Stimulated activated CD8-positive, alpha-beta memory T cell treated with anti-CD3 and anti-CD28 coated beads, Interleukin-15, amount 100 ng/mL, for 24 hours (primary cell): ENCODE measurements at regions not wholly inside any gene's neighbourhood (a gene's known extent, or its start where the extent isn't known, plus 50 kb on each side); places are given as distances from the start of the nearest gene placed in this dataset.
"Not testable (repeated sequence)": the region's sequence is repeated elsewhere in the genome, so short reads cannot be mapped to it uniquely, and the experiment has no call there.

Source experiments
- DNase-seq: peaks from one replicate; pipeline ENCODE4 v3.0.0-alpha.2; 2020; ENCODE audit warnings: low read depth

GRCh38 chr4:179678093-179678814 lies 2236.0 kb upstream of the AGA start:
- DNase-seq, result no peak

- DNase-seq, result not testable (repeated sequence)
These were observed 2241.4 kb upstream of the AGA start for GRCh38 chr4:179683661-179684060.

- DNase-seq, result no peak
These were observed 2250.0 kb upstream of the AGA start for GRCh38 chr4:179692222-179692621.

- no peak for DNase-seq
These were observed 2252.9 kb upstream of the AGA start for GRCh38 chr4:179695175-179695574.

- DNase-seq, result no peak
These were observed 2256.1 kb upstream of the AGA start for GRCh38 chr4:179698321-179698720.

DNA sequence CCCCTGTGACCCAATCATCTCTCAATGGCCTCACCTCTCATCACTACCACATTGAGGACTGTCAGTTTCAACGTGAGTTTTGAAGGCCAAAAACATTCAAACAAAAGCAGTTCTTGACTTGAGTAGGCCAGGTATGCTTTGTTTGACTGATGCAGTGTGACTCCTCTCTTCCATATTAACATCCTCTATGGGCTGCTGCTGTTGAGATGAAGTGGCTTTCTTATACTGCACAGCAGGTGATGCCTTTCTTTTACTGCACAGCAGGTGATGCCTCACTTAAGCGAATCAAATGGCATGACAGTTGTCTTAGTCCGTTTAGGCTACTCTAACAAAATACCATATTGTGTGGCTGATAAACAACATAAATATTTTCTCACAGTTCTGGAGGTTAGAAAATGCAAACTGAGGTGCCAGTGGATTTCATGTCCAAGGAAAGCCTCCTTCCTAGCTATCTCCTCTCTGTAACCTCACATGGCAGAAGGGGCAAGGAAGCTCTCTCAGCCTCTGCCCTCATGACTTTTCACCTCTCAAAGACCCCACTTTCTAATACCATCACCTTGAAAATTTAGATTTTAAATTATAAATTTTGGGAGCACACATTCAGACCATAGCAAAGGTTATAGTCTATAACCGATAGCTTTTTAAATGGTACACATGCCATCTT lies 2267.9 kb upstream of the AGA start:
- DNase-seq, result no peak

- DNase-seq, result no peak
These were observed 2277.7 kb upstream of the AGA start for GRCh38 chr4:179719766-179720450.

DNA sequence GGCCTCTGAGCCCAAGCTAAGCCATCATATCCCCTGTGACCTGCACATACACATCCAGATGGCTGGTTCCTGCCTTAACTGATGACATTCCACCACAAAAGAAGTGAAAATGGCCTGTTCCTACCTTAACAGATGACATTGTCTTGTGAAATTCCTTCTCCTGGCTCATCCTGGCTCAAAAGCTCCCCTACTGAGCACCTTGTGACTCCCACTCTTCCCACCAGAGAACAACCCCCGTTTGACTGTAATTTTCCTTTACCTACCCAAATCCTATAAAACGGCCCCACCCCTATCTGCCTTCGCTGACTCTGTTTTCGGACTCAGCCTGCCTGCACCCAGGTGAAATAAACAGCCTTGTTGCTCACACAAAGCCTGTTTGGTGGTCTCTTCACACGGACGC lies 2284.3 kb upstream of the AGA start:
- not testable (repeated sequence) for DNase-seq

DNA sequence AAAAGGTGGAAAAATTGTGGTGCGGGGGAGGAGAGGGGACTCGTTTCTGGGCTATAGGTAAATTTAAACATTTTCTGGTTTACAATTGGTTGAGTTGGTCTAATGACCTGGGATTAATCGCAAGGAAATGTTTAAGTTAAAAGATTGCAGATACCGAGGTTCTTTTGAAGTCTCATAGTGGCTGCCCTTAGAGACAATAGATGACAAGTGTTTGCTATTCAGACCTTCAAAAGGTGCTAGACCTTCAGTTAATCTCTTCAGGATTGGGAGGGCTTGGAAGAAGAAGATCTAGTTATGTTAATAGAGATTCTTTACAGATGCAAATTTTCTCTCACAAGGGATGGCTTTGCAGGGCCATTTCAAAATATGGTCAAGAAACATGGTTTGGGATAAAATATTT lies 2286.1 kb upstream of the AGA start:
- no peak for DNase-seq

- not testable (repeated sequence) for DNase-seq
These were observed 2294.6 kb upstream of the AGA start for GRCh38 chr4:179736820-179737219.

DNA sequence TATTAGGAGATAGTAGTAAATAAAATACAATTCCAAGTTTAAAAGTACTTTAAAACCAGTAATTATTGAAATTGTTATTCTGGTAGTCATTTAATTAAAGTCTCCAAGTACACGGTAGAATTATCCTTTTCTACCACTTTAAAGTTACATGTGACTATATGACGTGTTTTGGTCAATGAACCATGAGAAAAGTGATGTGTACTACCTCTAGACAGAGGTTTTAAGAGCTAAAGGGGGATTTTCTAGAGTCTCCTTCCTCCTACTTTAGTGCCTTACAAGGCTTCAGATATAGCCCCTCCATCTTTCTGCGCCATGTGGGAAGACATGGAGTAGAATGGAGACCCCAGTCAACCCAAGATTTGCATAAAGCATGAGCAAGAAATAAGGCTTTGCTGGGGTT lies 2296.6 kb upstream of the AGA start:
- DNase-seq, result no peak

- DNase-seq, result no peak
These were observed 2305.1 kb upstream of the AGA start for GRCh38 chr4:179747218-179747910.

- no peak for DNase-seq
These were observed 2306.6 kb upstream of the AGA start for GRCh38 chr4:179748837-179749236.

DNA sequence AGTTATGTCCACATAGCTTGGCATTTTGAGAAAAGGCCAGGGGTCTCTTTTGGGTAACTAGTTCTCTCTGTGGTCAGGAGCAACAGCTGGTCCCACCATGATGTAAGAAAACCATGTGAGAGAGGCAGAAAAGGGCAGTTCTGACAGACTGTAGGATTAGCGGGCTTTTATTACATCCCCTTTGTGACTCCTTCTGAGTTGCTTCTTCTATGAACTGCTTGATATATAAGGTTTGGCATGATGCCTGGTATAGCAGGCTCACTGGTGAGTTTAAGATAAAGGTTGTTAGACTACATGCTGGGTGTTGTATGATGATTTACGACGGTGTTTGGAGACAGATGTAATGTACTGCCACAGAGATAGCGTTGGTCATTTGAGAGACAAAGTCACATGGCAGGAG lies 2308.1 kb upstream of the AGA start:
- no peak for DNase-seq

GRCh38 chr4:179751669-179752068 lies 2309.4 kb upstream of the AGA start:
- no peak for DNase-seq

GRCh38 chr4:179755322-179755721 lies 2313.1 kb upstream of the AGA start:
- no peak for DNase-seq

DNA sequence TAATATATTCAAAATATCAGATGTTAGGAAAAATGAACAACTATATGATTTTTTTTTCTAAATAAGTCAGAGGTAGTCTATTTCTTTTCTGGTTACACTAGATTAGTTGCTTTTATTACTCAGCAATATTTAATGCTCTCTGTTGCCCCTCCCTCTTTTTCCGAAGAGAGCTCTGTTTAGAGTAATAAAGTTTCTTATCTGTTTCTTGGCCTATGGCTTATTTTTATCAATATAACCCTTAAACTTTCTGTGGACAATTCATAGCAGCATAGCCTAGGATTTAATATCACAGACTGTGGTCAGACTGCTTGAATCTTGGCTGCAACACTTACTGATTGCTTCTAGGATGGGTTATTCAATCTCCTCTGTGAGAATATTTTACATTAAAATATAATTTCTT lies 2315.4 kb upstream of the AGA start:
- DNase-seq, result no peak

GRCh38 chr4:179762840-179763239 lies 2320.6 kb upstream of the AGA start:
- no peak for DNase-seq

DNA sequence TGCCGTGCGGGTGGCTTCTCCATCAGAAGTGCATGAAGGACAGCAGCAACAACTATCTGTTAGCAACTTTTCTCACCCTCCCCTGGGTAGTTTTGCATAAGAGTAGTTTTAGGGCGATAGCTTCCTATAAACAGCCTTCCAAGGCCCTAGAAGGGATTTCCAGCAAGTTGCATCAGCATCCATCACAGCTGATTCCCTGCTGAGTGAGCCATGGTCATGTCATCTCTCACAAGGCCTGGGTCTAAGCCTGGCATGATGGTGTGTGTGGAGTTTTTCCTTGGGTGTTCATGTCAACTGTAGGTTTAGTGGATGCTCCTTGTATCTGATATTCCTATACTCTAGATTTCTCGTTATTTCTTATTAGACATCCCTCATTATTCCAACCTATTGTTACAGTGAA lies 2324.7 kb upstream of the AGA start:
- no peak for DNase-seq

DNA sequence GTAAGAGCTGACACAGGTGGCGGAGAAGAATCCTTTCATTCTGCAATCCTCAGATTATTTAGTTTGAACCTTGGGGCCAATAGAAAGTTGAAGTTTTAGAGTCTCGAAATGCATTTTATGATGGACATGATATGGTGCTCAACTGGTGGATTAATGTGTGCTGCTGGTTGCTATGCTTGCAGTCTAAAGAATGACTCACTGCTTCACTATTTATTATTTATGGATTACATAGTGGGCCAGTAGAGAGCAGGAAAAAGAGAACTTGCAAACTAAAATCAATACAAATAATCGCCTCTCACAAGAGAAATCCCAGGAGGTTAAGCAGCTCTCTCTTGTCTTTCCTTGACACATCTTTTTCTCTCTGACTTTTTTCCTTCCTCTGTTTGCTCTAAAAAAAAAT lies 2326.8 kb upstream of the AGA start:
- DNase-seq, result no peak

- no peak for DNase-seq
These were observed 2355.5 kb upstream of the AGA start for GRCh38 chr4:179797738-179798137.

- DNase-seq, result no peak
These were observed 2361.6 kb upstream of the AGA start for GRCh38 chr4:179803857-179804256.

GRCh38 chr4:179804440-179804839 lies 2362.2 kb upstream of the AGA start:
- DNase-seq, result no peak
